ENCODE measurements at regions not wholly inside any gene's neighbourhood (a gene's known extent, or its start where the extent isn't known, plus 50 kb on each side); places are given as distances from the start of the nearest gene placed in this dataset.

- TF ChIP-seq CTCF (IDR thresholded peaks at IDR 0.05; ENCODE audit: insufficient read depth, low read depth, low read length): no peak
- TF ChIP-seq EZH2 (IDR thresholded peaks at IDR 0.05; ENCODE audit: insufficient read depth, low read length): no peak
These were observed 97.4 kb downstream of the FBXO4 start for GRCh38 chr5:42022383-42022972.

Data from astrocyte (in vitro differentiated cells and primary cell).